ENCODE measurements at regions not wholly inside any gene's neighbourhood (a gene's known extent, or its start where the extent isn't known, plus 50 kb on each side); places are given as distances from the start of the nearest gene placed in this dataset.

DNA sequence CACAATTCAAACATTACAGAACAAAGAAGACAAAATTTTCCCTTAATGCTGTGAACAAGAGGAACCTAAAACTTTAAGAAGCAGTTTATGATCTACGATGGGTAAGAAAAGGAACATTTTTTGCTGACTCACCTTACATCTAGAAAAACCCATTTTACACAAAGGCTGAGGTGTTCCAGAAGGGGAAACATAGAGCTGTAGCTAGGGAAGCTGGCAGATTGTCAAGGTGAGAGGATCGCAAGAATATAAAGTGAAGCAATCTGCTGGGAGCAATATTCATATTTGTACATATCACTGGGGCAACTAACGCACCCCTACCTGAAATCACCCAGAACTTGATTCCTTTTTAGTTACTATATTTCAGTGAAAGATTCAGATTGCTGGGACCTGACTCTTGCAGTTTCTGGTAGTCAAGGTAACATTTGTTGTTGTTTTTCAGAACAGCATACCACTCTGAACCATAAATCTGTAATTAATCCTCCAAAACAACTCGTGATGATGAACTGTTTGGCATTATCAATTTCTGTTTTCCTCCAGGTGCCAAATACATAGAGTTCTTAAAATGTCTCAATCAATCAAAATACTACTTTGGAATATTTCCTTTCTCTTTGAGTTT, 184.1 kb upstream of the LRRC3B start:
- Mint-ChIP-seq H3K9me3 (ENCODE audit: unreplicated experiment) (no peaks in the 10 kb centered on the region), H3K4me1 (ENCODE audit: low read depth, unreplicated experiment) (no peaks in the 10 kb centered on the region), H3K27me3 (ENCODE audit: insufficient read depth, unreplicated experiment) (peaks cover 3% of the 10 kb centered on the region), H3K4me3 (ENCODE audit: unreplicated experiment) (no peak overlapping the region), H3K27ac (ENCODE audit: unreplicated experiment) (no peak overlapping the region), H3K36me3 (ENCODE audit: insufficient read depth, unreplicated experiment) (no peaks in the 10 kb centered on the region)
- POLR2A ChIA-PET = no interaction called here
- no peaks in the 10 kb centered on the region for H3K9me3 ChIP-seq
- intact Hi-C loops (cut with micrococcal nuclease; ENCODE audit: unreplicated experiment) = no loop called here
- DNase-seq = no peak
- no TSS peak for BruUV-seq (replicated peaks)
- no peaks in the 10 kb centered on the region for H3K36me3 ChIP-seq (ENCODE audit: control insufficient read depth, insufficient read depth, low read length)
- H3K27me3 ChIP-seq (replicated peaks; ENCODE audit: control insufficient read depth, insufficient read depth, low read length) = no peaks in the 10 kb centered on the region
- no peak overlapping the region for H3K4me3 ChIP-seq (ENCODE audit: low read depth, low read length)
- CTCF ChIA-PET = no interaction called here
- no peaks in the 10 kb centered on the region for H3K4me1 ChIP-seq
- TF ChIP-seq, protein P1, sequence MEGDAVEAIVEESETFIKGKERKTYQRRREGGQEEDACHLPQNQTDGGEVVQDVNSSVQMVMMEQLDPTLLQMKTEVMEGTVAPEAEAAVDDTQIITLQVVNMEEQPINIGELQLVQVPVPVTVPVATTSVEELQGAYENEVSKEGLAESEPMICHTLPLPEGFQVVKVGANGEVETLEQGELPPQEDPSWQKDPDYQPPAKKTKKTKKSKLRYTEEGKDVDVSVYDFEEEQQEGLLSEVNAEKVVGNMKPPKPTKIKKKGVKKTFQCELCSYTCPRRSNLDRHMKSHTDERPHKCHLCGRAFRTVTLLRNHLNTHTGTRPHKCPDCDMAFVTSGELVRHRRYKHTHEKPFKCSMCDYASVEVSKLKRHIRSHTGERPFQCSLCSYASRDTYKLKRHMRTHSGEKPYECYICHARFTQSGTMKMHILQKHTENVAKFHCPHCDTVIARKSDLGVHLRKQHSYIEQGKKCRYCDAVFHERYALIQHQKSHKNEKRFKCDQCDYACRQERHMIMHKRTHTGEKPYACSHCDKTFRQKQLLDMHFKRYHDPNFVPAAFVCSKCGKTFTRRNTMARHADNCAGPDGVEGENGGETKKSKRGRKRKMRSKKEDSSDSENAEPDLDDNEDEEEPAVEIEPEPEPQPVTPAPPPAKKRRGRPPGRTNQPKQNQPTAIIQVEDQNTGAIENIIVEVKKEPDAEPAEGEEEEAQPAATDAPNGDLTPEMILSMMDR (IDR thresholded peaks at IDR 0.05; ENCODE audit: insufficient read depth in 1 of 2, low read depth in 1 of 2, low read length in 1 of 2, severe bottlenecking in 1 of 2, unreplicated experiment in 1 of 2) = no peak

DNA sequence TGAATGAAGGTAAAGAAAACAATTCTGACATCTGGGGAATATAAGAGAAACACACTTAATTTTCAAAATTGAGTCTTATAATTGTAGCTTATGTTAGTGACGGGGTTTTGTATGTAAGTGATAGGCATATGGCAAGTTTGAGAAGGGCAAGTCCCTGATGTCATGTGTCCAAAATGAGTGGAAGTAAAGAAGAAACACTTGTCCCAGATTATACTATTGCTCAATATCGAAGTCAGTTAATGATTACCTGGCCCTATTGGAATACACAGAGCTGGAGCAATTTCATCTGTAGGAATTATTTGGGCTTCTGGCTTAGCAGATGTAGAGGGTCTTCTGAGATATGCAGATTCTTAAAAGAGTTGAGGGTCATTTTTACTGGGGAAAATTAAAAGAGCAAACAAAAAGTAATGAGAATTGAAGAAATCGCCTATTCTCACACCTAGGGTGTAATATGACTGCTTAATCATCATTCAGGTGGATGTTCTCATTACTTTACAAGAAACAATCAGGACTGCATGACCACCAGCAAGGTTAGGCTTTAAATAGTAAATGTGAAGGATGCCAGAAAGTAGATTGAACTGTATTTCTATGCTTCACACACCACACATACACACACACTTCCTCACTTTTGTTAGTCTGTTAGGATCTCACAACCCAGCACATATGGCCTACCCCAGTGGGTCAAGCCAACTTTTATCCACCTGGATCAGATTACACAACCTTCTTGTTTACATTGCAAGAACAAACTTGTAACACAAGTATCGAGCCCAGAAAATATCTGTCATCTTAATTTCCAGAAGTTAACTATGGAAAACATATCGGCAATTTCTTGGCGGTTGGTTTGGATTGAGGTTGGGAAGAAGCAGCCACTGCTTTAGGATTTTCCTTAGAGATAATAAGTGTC, 183.3 kb upstream of the LRRC3B start:
- no peaks in the 10 kb centered on the region for H3K4me1 Mint-ChIP-seq (ENCODE audit: low read depth, unreplicated experiment)
- no peak overlapping the region for H3K4me3 Mint-ChIP-seq (ENCODE audit: unreplicated experiment)
- Histone ChIP-seq H3K4me1 (no peaks in the 10 kb centered on the region), H3K27me3 (replicated peaks; ENCODE audit: control insufficient read depth, insufficient read depth, low read length) (no peaks in the 10 kb centered on the region), H3K4me3 (ENCODE audit: low read depth, low read length) (no peak overlapping the region), H3K9me3 (no peaks in the 10 kb centered on the region), H3K36me3 (ENCODE audit: control insufficient read depth, insufficient read depth, low read length) (no peaks in the 10 kb centered on the region)
- H3K27ac Mint-ChIP-seq (ENCODE audit: unreplicated experiment) = no peak overlapping the region
- CTCF ChIA-PET = no interaction called here
- no peak for DNase-seq
- no peaks in the 10 kb centered on the region for H3K36me3 Mint-ChIP-seq (ENCODE audit: insufficient read depth, unreplicated experiment)
- no peaks in the 10 kb centered on the region for H3K9me3 Mint-ChIP-seq (ENCODE audit: unreplicated experiment)
- intact Hi-C loops (cut with micrococcal nuclease; ENCODE audit: unreplicated experiment) = no loop called here
- POLR2A ChIA-PET = no interaction called here
- peaks cover 3% of the 10 kb centered on the region for H3K27me3 Mint-ChIP-seq (ENCODE audit: insufficient read depth, unreplicated experiment)
- no TSS peak for BruUV-seq (replicated peaks)
- TF ChIP-seq, protein P1 (IDR thresholded peaks at IDR 0.05; ENCODE audit: insufficient read depth in 1 of 2, low read depth in 1 of 2, low read length in 1 of 2, severe bottlenecking in 1 of 2, unreplicated experiment in 1 of 2) = no peak

DNA sequence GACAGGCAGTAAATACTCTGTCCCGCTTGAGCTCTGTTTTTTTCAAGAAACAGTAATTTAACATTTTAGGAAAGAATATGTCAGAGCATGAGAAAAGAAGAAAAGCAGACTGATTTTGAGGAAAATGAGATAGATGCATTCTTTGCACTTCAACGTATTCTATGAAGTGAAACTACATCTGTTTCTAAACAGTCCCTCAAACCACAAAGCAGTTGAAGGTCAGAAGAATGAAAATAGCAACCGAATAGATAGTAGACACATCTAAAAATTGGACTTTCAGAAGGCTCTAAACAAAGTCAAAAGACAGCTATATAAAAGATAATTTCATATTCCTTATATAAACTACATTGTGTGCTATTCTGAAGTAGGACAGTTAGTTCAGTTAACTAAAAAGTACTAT, 172.6 kb upstream of the LRRC3B start:
- Mint-ChIP-seq H3K4me1 (ENCODE audit: low read depth, unreplicated experiment) (no peaks in the 10 kb centered on the region), H3K27me3 (ENCODE audit: insufficient read depth, unreplicated experiment) (no peaks in the 10 kb centered on the region), H3K36me3 (ENCODE audit: insufficient read depth, unreplicated experiment) (no peaks in the 10 kb centered on the region), H3K4me3 (ENCODE audit: unreplicated experiment) (no peak overlapping the region), H3K27ac (ENCODE audit: unreplicated experiment) (no peak overlapping the region), H3K9me3 (ENCODE audit: unreplicated experiment) (no peaks in the 10 kb centered on the region)
- ChIA-PET CTCF (no interaction called here), POLR2A (no interaction called here)
- Histone ChIP-seq H3K4me1 (no peaks in the 10 kb centered on the region), H3K9me3 (no peaks in the 10 kb centered on the region), H3K4me3 (ENCODE audit: low read depth, low read length) (no peak overlapping the region), H3K27me3 (replicated peaks; ENCODE audit: control insufficient read depth, insufficient read depth, low read length) (no peaks in the 10 kb centered on the region), H3K36me3 (ENCODE audit: control insufficient read depth, insufficient read depth, low read length) (no peaks in the 10 kb centered on the region)
- no peak for DNase-seq
- no TSS peak for BruUV-seq (replicated peaks)
- intact Hi-C loops (cut with micrococcal nuclease; ENCODE audit: unreplicated experiment) = no loop called here
- TF ChIP-seq, protein P1 (IDR thresholded peaks at IDR 0.05; ENCODE audit: insufficient read depth in 1 of 2, low read depth in 1 of 2, low read length in 1 of 2, severe bottlenecking in 1 of 2, unreplicated experiment in 1 of 2) = no peak

All from Caco-2 (cell line).